Nephron progenitor cell (in vitro differentiated cells): ENCODE measurements at regions not wholly inside any gene's neighbourhood (a gene's known extent, or its start where the extent isn't known, plus 50 kb on each side); places are given as distances from the start of the nearest gene placed in this dataset.

ENCODE experiments used
- DNase-seq: peaks from one replicate; pipeline ENCODE4 v3.0.0; 2021
- H3K27ac Mint-ChIP-seq: 2 replicates; pipeline ENCODE4 v1.8.0; 2021; ENCODE audit warnings: mild to moderate bottlenecking, moderate library complexity, mixed read lengths
- H3K27me3 Mint-ChIP-seq: 2 replicates; pipeline ENCODE4 v1.8.0; 2021; ENCODE audit warnings: mild to moderate bottlenecking, low read depth, mixed read lengths; ENCODE audit not compliant: poor library complexity
- H3K36me3 Mint-ChIP-seq: 2 replicates; pipeline ENCODE4 v1.8.0; 2021; ENCODE audit warnings: low read depth, mixed read lengths
- H3K4me1 Mint-ChIP-seq: 2 replicates; pipeline ENCODE4 v1.8.0; 2021; ENCODE audit warnings: mixed read lengths
- H3K4me3 Mint-ChIP-seq: 2 replicates; pipeline ENCODE4 v1.8.0; 2021; ENCODE audit warnings: mild to moderate bottlenecking, moderate library complexity, mixed read lengths
- H3K9me3 Mint-ChIP-seq: 2 replicates; pipeline ENCODE4 v1.8.0; 2021; ENCODE audit warnings: mild to moderate bottlenecking, moderate library complexity, mixed read lengths
- TF ChIP-seq, protein P1 (sequence below): fragments of 200-600 bp; sonication (generic); IDR thresholded peaks from 2 replicates; pipeline ENCODE4 v1.5.0; 2021; ENCODE audit warnings: antibody characterized with exemption

- peaks cover 3% of the 10 kb centered on the region for H3K27me3 Mint-ChIP-seq
- TF ChIP-seq, protein P1, sequence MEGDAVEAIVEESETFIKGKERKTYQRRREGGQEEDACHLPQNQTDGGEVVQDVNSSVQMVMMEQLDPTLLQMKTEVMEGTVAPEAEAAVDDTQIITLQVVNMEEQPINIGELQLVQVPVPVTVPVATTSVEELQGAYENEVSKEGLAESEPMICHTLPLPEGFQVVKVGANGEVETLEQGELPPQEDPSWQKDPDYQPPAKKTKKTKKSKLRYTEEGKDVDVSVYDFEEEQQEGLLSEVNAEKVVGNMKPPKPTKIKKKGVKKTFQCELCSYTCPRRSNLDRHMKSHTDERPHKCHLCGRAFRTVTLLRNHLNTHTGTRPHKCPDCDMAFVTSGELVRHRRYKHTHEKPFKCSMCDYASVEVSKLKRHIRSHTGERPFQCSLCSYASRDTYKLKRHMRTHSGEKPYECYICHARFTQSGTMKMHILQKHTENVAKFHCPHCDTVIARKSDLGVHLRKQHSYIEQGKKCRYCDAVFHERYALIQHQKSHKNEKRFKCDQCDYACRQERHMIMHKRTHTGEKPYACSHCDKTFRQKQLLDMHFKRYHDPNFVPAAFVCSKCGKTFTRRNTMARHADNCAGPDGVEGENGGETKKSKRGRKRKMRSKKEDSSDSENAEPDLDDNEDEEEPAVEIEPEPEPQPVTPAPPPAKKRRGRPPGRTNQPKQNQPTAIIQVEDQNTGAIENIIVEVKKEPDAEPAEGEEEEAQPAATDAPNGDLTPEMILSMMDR: no peak
- no peak overlapping the region for H3K27ac Mint-ChIP-seq
- H3K4me3 Mint-ChIP-seq: no peak overlapping the region
- peaks cover 30% of the 10 kb centered on the region for H3K9me3 Mint-ChIP-seq
- no peaks in the 10 kb centered on the region for H3K36me3 Mint-ChIP-seq
- DNase-seq: no peak
- no peaks in the 10 kb centered on the region for H3K4me1 Mint-ChIP-seq
Observed at GRCh38 chr2:82501217-82501616, 1957.9 kb downstream of the SUCLG1 start.

GRCh38 chr2:82498777-82499443, 1960.2 kb downstream of the SUCLG1 start:
- DNase-seq: no peak
- Mint-ChIP-seq H3K36me3 (no peaks in the 10 kb centered on the region), H3K27me3 (peaks cover 3% of the 10 kb centered on the region), H3K4me3 (no peak overlapping the region), H3K27ac (no peak overlapping the region), H3K9me3 (peaks cover 30% of the 10 kb centered on the region), H3K4me1 (no peaks in the 10 kb centered on the region)
- TF ChIP-seq, protein P1: no peak

DNA sequence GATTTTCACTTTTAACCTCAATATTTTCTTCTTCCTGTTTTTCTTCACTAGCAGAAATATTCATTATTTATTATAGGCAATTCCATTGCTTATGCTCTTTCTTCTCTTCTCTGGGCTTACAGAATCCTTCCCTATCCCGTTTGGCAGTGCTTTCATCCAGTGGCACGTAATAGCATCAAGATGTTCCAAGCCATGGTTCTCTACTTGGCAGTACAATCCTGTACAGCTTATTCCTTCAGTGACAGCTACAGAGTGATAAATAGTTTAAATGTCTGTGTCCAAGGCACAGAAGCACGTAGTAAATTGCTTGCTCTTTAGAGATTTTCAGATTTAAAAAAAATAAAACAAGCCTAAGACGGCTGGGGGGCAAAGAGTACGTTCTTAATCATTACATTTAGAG, 1964.3 kb downstream of the SUCLG1 start:
- Mint-ChIP-seq H3K9me3 (peaks cover 7% of the 10 kb centered on the region), H3K27ac (no peak overlapping the region), H3K4me1 (no peaks in the 10 kb centered on the region), H3K4me3 (no peak overlapping the region), H3K27me3 (no peaks in the 10 kb centered on the region), H3K36me3 (no peaks in the 10 kb centered on the region)
- DNase-seq: no peak
- TF ChIP-seq, protein P1: no peak

GRCh38 chr2:82491591-82491990, 1967.5 kb downstream of the SUCLG1 start:
- Mint-ChIP-seq H3K4me3 (no peak overlapping the region), H3K27me3 (no peaks in the 10 kb centered on the region), H3K27ac (no peak overlapping the region), H3K36me3 (no peaks in the 10 kb centered on the region), H3K4me1 (no peaks in the 10 kb centered on the region), H3K9me3 (peaks cover 7% of the 10 kb centered on the region)
- DNase-seq: no peak
- TF ChIP-seq, protein P1: no peak

DNA sequence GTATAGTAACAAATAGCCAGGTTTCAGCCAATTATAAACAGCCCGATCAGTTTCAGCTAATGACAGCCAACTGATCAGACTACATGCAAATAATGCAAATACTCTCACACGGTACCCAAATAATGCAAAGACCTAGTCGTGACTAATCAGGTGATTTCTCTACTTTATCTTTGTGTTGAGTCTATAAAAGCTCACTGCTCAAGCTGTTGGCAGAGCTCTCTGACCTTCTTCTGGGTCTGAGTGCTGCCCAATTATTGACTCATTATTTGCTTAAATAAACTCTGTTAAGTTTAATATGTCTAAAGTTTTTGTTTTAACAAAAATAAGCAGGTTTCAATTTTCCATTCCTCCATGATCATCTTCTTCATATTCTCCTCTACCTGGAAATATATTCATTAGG, 1971.7 kb downstream of the SUCLG1 start:
- H3K36me3 Mint-ChIP-seq: no peaks in the 10 kb centered on the region
- no peak for DNase-seq
- no peak overlapping the region for H3K4me3 Mint-ChIP-seq
- H3K4me1 Mint-ChIP-seq: no peaks in the 10 kb centered on the region
- no peaks in the 10 kb centered on the region for H3K27me3 Mint-ChIP-seq
- H3K27ac Mint-ChIP-seq: no peak overlapping the region
- peaks cover 7% of the 10 kb centered on the region for H3K9me3 Mint-ChIP-seq
- TF ChIP-seq, protein P1: no peak

DNA sequence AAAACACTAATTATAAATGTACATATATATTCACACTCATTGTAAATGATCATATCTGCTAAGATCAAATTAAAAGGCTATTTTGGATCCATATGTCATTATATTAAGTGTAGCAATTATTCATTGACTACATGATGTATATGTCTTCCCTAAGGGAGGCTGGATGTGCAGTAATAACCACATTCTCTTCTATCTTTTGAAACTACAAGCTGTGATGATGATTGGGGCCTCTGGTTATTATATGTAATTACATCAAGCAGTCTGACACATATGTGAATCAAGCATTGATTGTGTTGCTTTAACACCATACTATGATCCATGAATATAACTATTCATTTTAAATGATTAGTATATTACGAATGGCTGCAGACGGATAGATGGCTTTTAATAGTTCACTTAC, 1973.4 kb downstream of the SUCLG1 start:
- H3K27me3 Mint-ChIP-seq: no peaks in the 10 kb centered on the region
- H3K9me3 Mint-ChIP-seq: no peaks in the 10 kb centered on the region
- TF ChIP-seq, protein P1: no peak
- H3K4me3 Mint-ChIP-seq: no peak overlapping the region
- H3K27ac Mint-ChIP-seq: no peak overlapping the region
- no peaks in the 10 kb centered on the region for H3K36me3 Mint-ChIP-seq
- H3K4me1 Mint-ChIP-seq: no peaks in the 10 kb centered on the region
- DNase-seq: no peak
